Vagina (tissue), 2 donors: ENCODE measurements at regions not wholly inside any gene's neighbourhood (a gene's known extent, or its start where the extent isn't known, plus 50 kb on each side); places are given as distances from the start of the nearest gene placed in this dataset.

ENCODE experiments used
- DNase-seq, 2 donors: peaks; one replicate each; pipeline ENCODE4 v3.0.0-alpha.2; 2017; ENCODE audit errors: extremely low spot score in 2 of 2
- H3K27ac ChIP-seq: fragments of 200-600 bp; sonication (generic); one replicate; pipeline ENCODE4 v1.5.1; 2019
- H3K27me3 ChIP-seq: fragments of 200-600 bp; sonication (generic); one replicate; pipeline ENCODE4 v1.5.1; 2019
- H3K36me3 ChIP-seq, 2 donors: fragments of 200-600 bp; sonication (generic); one replicate each; pipeline ENCODE4 v1.5.1; 2017 to 2019
- H3K4me1 ChIP-seq: fragments of 200-600 bp; sonication (generic); one replicate; pipeline ENCODE4 v1.5.1; 2019
- H3K4me3 ChIP-seq, 2 donors: fragments of 200-600 bp; sonication (generic); 1 replicate in 1 of 2; 2 replicates in 1 of 2; pipeline ENCODE4 v1.5.1; 2016 to 2019
- H3K9me3 ChIP-seq: fragments of 200-600 bp; sonication (generic); one replicate; pipeline ENCODE4 v1.5.1; 2019
- CTCF ChIP-seq, 3 experiments: fragments of 450-650 bp in 2 of 3; fragments of 200-600 bp in 1 of 3; sonication (generic) in 1 of 3; IDR thresholded peaks; one replicate each; pipeline ENCODE4 v1.5.1; 2017 to 2019; ENCODE audit warnings: antibody characterized with exemption in 3 of 3, mild to moderate bottlenecking in 2 of 3, moderate library complexity in 2 of 3
- POLR2A ChIP-seq, 2 donors: fragments of 450-650 bp; IDR thresholded peaks; one replicate each; pipeline ENCODE4 v1.6.1; 2017; ENCODE audit warnings: antibody characterized with exemption in 2 of 2, mild to moderate bottlenecking in 2 of 2, moderate library complexity in 2 of 2
- POLR2AphosphoS5 ChIP-seq, 2 donors: sonication (generic); formaldehyde crosslinking; IDR thresholded peaks; one replicate each; pipeline ENCODE4 v1.9.0; 2017; ENCODE audit warnings: antibody characterized with exemption in 2 of 2, mild to moderate bottlenecking in 2 of 2, low read depth in 1 of 2; ENCODE audit not compliant: insufficient read depth in 1 of 2
- intact Hi-C: fragments of 100-400 bp; cut with DNase I; formaldehyde crosslinking; loops from one replicate; pipeline ENCODE4 v1.15.1; 2023

- Histone ChIP-seq H3K4me3 (no peak overlapping the region), H3K27me3 (no peaks in the 10 kb centered on the region), H3K27ac (no peak overlapping the region), H3K4me1 (no peaks in the 10 kb centered on the region), H3K9me3 (no peaks in the 10 kb centered on the region), H3K36me3 (no peaks in the 10 kb centered on the region)
- DNase-seq: no peak
- intact Hi-C loops: no loop called here
- TF ChIP-seq CTCF (IDR thresholded peaks at IDR 0.05) (no peak), POLR2AphosphoS5 (IDR thresholded peaks at IDR 0.05; ENCODE audit: insufficient read depth in 1 of 2, low read depth in 1 of 2) (no peak), POLR2A (IDR thresholded peaks at IDR 0.05) (no peak)
Observed at GRCh38 chr4:12949719-12950490, 534.2 kb downstream of the RAB28 start.

GRCh38 chr4:12943069-12943468, 541.1 kb downstream of the RAB28 start:
- H3K36me3 ChIP-seq: no peaks in the 10 kb centered on the region

GRCh38 chr4:12933760-12934221, 550.3 kb downstream of the RAB28 start:
- intact Hi-C loops: no loop called here
- TF ChIP-seq POLR2A (IDR thresholded peaks at IDR 0.05): no peak
- TF ChIP-seq CTCF (IDR thresholded peaks at IDR 0.05): no peak
- TF ChIP-seq POLR2AphosphoS5 (IDR thresholded peaks at IDR 0.05; ENCODE audit: insufficient read depth in 1 of 2, low read depth in 1 of 2): no peak
- Histone ChIP-seq H3K27me3 (no peaks in the 10 kb centered on the region), H3K36me3 (no peaks in the 10 kb centered on the region), H3K4me3 (no peak overlapping the region), H3K9me3 (no peaks in the 10 kb centered on the region), H3K27ac (no peak overlapping the region), H3K4me1 (no peaks in the 10 kb centered on the region)
- DNase-seq: no peak

More at GRCh38 chr4:12943069-12943468, 541.1 kb downstream of the RAB28 start:
- no peaks in the 10 kb centered on the region for H3K9me3 ChIP-seq
- no peak overlapping the region for H3K27ac ChIP-seq
- DNase-seq: no peak
- no peaks in the 10 kb centered on the region for H3K4me1 ChIP-seq
- intact Hi-C loops: no loop called here
- no peaks in the 10 kb centered on the region for H3K27me3 ChIP-seq
- no peak for TF ChIP-seq CTCF (IDR thresholded peaks at IDR 0.05)
- TF ChIP-seq POLR2A (IDR thresholded peaks at IDR 0.05): no peak
- TF ChIP-seq POLR2AphosphoS5 (IDR thresholded peaks at IDR 0.05; ENCODE audit: insufficient read depth in 1 of 2, low read depth in 1 of 2): no peak
- H3K4me3 ChIP-seq: no peak overlapping the region

GRCh38 chr4:12932203-12932788, 551.8 kb downstream of the RAB28 start:
- no peaks in the 10 kb centered on the region for H3K27me3 ChIP-seq
- H3K4me3 ChIP-seq: no peak overlapping the region
- no peak for DNase-seq
- no peaks in the 10 kb centered on the region for H3K9me3 ChIP-seq
- H3K4me1 ChIP-seq: no peaks in the 10 kb centered on the region
- intact Hi-C loops: no loop called here
- H3K27ac ChIP-seq: no peak overlapping the region
- no peaks in the 10 kb centered on the region for H3K36me3 ChIP-seq
- TF ChIP-seq POLR2A (IDR thresholded peaks at IDR 0.05) (no peak), CTCF (IDR thresholded peaks at IDR 0.05) (no peak), POLR2AphosphoS5 (IDR thresholded peaks at IDR 0.05; ENCODE audit: insufficient read depth in 1 of 2, low read depth in 1 of 2) (no peak)

- TF ChIP-seq CTCF (IDR thresholded peaks at IDR 0.05) (no peak), POLR2AphosphoS5 (IDR thresholded peaks at IDR 0.05; ENCODE audit: insufficient read depth in 1 of 2, low read depth in 1 of 2) (no peak), POLR2A (IDR thresholded peaks at IDR 0.05) (no peak)
- Histone ChIP-seq H3K27ac (no peak overlapping the region), H3K4me3 (no peak overlapping the region), H3K4me1 (no peaks in the 10 kb centered on the region), H3K36me3 (no peaks in the 10 kb centered on the region), H3K9me3 (no peaks in the 10 kb centered on the region), H3K27me3 (no peaks in the 10 kb centered on the region)
- DNase-seq: no peak
- intact Hi-C loops: no loop called here
Observed at GRCh38 chr4:12929784-12930183, 554.4 kb downstream of the RAB28 start.
